G401.6 (cell line): ENCODE measurements at regions not wholly inside any gene's neighbourhood (a gene's known extent, or its start where the extent isn't known, plus 50 kb on each side); places are given as distances from the start of the nearest gene placed in this dataset.
"Not testable (repeated sequence)": the region's sequence is repeated elsewhere in the genome, so short reads cannot be mapped to it uniquely, and the experiment has no call there.

Source experiments
- FAIRE-seq: peaks from 2 replicates; lab custom pipeline; 2012; peaks lifted over from hg19 to GRCh38; lab: Jason Lieb, UNC

GRCh38 chr10:94088926-94089381 is 95.2 kb downstream of the PLCE1 start:
- no peak for FAIRE-seq

- FAIRE-seq: no peak
Observed at GRCh38 chr10:94091649-94092048, 97.9 kb downstream of the PLCE1 start.

DNA sequence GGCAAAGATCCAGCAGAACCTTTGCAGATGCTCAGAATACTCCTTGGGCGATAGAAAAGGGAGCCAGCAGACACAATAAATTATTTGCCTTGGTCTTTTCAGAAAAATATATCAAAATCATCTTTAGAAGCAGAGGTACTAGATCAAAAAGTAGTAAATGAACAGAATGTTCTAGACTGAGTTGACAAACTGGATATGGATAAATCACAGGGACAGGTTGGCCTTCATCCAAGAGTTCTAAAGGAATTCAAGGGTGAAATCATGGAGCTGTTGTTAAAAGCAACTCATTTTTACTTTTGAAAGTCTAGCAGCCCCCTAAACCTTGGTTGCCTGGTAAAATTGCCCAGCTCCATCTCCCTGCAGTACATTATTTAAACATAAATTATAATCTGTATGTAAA is 99.1 kb downstream of the PLCE1 start:
- FAIRE-seq: no peak

DNA sequence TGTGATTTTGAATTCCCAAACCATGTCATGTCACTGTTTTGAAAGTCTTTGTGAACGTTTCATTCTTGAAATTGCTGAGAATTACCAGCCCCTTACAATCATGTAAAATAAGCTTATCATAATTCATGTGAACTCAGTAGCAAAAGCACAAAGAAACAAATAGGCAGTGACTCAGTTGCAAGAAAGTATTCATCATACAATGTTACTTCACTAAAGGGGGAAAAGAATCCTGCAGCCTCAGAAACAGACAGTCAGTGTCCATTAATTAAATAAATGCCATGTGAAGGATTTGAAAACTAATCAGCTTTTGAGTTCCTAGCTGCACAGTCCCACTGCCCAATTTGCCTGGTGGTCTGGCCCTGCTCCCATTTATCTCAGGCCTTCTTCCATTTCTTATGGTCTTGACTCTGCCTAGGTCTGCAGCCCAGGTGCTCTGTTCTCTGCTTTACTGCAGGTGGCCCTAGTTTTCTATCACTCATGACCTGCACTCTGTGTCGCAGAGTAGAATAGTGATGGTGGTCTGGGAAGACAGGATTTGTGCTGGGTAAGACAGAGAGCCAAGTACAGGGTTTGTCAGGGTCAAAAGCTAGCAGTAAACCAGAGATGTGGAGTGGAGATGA is 99.7 kb downstream of the PLCE1 start:
- FAIRE-seq: no peak

DNA sequence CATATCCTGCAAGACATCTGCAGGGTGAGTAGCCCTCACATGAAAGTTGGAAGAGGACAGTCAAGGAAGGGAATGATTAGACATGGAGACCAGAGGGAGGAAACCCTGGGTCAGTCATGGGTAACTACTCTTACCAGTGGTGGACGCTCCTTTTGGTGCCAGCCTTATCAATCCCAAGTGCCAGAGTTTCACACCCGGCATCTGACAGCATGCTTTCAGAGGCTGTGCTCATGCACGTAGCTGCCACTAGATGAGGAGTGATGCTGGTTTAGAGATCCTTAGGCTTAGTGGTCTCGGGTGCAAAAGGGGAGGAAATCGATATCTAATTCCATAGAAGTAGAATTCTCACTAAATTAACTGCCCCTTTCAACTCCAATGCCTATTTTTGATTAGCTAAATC is 100.8 kb downstream of the PLCE1 start:
- FAIRE-seq: no peak

DNA sequence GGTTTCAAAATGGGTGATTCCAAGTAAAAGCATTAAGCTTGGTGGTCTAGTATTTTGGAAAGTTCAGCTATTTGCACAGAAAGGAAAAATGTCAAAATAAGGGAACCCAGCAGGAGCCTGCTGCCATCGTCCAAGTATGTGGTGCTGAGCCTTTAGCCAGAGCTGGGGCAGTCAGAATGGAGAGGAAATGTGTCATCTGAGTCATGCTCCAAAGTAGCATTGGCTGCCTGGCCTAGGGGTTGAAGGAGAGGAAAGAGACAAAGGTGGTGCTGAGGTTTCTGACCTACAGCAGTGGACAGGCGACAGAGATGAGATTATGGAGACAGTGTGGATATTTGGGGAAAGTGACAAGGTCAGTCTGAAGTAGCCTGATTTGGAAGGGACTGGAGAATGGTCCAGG is 103.9 kb downstream of the PLCE1 start:
- FAIRE-seq: no peak

- no peak for FAIRE-seq
Observed at GRCh38 chr10:94098896-94099295, 105.2 kb downstream of the PLCE1 start.

DNA sequence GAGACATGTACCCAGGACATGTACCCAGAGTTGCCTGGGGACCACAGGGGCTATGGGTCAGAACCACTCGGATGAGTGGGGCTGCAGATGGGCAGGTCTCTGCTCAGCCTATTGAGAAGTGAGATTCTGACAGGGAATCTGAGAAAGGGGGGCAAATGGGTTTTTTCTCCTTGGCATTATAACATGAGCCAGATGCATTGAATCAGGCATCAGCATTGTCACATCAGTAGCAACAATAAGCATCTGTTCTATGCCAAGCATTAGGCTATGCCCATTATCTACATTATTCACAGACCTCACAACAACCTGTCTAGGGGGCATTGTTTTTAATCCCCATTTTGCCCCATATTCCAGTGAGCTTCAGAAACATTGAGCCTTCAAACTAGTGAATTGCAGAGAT is 108.2 kb downstream of the PLCE1 start:
- FAIRE-seq: no peak

GRCh38 chr10:94102436-94102835 is 108.7 kb downstream of the PLCE1 start:
- no peak for FAIRE-seq

DNA sequence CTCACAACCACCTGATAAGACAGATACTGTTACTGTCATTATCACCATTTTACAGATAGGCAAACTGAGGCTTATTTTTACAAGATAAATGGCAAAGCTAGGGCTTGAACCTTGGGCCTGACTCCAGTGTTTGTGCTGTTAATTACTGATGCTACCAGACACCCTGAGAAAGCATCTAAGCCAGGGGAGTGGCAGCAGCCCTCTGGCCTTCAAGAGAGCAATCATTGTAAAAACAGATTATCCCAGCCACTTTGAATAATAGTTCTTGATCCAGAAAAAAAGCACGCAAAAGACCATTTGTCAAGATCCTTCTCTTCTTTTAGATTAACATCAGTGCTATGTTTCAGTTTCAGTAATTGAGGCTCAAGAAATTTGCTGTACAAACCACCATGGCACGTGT is 109.5 kb downstream of the PLCE1 start:
- no peak for FAIRE-seq

DNA sequence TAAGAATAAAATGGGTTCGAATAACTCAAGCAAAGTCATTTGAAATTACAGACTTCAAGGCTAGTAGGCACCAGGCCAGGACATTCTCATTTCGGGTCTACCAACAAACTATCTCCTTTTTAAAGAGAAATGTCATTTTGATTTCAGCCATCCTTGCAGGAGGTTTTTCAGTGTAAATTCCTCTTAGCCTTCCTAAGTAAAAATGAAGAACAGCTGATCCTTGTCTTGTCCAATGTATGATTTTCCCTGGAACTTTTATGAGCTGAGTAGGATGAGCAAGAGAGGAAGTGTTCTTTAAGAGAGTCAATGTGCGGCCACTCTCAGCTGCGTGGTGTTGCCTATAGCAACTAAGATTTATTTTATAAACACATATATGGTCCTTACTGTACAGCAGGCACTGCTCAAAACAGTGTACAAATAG is 110.1 kb downstream of the PLCE1 start:
- FAIRE-seq: no peak

GRCh38 chr10:94104316-94105000 is 110.7 kb downstream of the PLCE1 start:
- FAIRE-seq: no peak

- no peak for FAIRE-seq
Observed at GRCh38 chr10:94105226-94105625, 111.5 kb downstream of the PLCE1 start.

- no peak for FAIRE-seq
Observed at GRCh38 chr10:94107191-94107590, 113.5 kb downstream of the PLCE1 start.

DNA sequence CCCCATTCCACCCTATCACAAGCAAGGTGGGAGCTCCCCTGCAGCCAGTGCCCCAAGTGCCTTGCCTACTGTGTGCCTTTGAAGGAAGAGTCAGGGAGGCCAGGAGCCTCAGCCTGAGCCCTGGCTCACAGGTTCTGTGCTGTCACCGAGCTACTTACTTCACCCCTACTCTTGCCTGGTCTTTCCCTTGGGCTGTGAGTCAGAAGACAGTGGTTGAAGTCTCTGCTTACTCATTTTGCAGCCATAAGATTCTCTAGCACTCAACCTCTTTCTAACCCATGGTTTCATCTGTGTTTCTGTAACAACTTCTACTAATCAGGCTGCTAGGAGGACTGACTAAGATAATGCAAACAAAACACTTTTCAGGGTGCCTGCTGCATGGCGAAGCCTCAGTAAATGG is 114.5 kb downstream of the PLCE1 start:
- no peak for FAIRE-seq

DNA sequence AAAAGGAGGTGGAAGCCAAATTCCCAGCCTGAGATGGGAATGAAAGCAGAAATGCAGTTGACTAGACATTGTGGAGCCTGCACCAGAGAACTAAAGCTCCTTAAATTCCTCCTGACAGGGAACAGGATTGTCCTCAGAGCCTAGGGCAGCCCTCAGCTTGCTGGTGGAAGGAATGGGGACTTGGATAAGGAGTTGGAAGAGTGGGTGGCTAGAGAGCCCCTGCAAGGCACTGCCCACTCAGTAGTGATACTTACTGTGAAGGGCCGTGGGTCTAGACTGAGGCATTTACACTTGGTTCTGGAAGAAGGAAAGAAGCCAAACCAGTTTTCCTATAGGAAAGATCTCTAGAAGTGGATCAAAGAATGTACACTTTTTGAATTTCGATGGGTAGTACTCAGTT is 117.6 kb downstream of the PLCE1 start:
- no peak for FAIRE-seq

GRCh38 chr10:94112321-94112720 is 118.6 kb downstream of the PLCE1 start:
- no peak for FAIRE-seq

GRCh38 chr10:94115725-94116124 is 122.0 kb downstream of the PLCE1 start:
- no peak for FAIRE-seq

- FAIRE-seq: no peak
Observed at GRCh38 chr10:94116848-94117247, 123.1 kb downstream of the PLCE1 start.

DNA sequence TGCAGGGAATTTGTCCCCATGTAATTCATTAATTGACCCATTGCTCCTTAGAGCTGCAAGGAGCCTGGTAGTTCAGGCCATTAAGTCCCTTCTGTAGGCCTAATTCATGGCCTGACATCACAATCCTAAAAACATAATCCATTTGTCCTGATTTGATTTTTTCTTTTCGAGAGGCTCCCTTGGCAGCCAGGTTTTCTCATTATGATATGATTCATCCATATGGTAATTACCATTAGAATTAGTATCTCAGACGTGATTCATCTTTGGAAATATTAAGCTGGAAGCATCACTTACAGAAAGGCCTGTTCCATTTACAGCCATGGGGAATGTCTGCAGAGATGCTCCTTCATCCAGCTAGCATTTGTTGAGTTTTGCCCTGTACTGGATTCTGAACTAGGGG is 128.5 kb downstream of the PLCE1 start:
- no peak for FAIRE-seq

DNA sequence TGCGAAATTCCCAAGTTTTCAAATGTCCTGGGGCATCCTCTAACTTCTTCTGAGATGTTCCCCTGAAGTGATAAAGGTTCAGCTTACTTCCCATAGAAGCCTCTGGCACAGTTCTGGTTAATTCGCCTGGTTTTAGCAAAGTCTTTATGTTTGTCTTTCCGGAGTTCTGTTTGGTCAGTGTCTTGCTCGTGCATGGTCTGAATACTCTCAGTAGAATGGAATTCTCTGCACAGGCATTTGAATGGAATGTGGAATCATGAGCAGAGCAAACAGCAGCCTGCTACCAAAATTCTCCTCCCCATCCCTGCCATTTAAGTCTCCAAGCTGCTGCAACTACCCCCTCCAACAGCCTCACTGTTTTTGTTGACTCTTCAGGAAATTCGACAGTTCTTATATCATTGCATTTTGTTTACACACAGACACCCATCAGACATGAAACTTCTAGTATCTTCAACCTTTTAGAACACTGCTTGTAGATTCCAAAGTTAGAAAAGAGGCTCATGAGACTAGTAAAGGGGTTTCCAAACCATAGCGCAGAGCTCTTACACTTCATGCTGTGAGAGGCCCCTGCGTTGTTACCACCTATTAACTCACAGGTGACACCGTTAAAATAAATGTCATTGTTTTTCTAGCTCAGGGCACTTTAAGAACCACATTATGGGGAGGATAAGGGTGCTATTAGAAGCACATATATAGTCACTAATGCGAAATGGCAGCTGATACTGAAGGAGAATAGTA is 129.7 kb downstream of the PLCE1 start:
- no peak for FAIRE-seq

DNA sequence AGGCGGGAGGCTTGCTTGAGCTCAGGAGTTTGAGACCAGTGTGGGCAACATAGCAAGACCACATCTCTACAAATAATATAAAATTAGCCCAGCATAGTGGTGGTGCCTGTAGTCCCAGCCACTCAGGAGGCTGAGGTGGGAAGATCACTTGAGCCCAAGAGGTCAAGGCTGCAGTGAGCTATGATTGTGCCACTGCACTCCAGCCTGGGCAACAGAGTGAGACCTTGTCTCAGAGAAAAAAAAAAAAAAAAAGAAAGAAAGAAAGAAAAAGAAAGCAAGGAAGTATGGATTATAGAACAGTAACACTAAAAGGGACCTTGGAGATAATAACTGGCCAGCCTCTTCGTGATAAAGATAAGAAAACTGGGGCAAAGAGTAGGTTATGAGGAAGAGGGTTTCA is 130.4 kb downstream of the PLCE1 start:
- not testable (repeated sequence) for FAIRE-seq

GRCh38 chr10:94125268-94125667 is 131.5 kb downstream of the PLCE1 start:
- FAIRE-seq: not testable (repeated sequence)

DNA sequence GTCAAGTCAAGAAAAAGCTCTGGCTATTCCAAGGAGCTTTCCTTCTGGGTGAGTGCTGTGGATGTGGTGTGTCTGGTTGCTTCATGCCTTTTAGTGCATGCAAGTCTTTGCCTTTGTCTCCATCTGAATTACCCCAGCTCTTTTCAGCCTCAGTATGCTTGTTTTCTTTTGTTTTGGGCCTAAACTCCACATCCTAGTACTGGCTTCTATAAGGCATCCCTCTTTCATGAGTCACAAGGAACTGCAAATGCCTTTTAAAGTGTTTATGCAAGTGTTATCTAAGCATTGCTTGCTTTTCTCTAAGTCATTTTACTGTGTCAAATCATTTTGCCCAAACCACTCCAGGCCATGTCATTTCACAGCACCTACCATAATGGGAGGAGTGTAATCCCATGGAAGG is 132.1 kb downstream of the PLCE1 start:
- FAIRE-seq: no peak
